CD4-positive, alpha-beta T cell treated with Interleukin-12 subunit alpha and Interleukin-12 subunit beta, for 1 hour (primary cell): ENCODE measurements at regions not wholly inside any gene's neighbourhood (a gene's known extent, or its start where the extent isn't known, plus 50 kb on each side); places are given as distances from the start of the nearest gene placed in this dataset.
"Not testable (repeated sequence)": the region's sequence is repeated elsewhere in the genome, so short reads cannot be mapped to it uniquely, and the experiment has no call there.

ENCODE experiments used
- DNase-seq: peaks from one replicate; pipeline ENCODE4 v3.0.0-alpha.2; 2020

GRCh38 chr15:70576276-70576675, 187.1 kb downstream of the UACA start:
- DNase-seq = no peak

- no peak for DNase-seq
These were observed 187.8 kb downstream of the UACA start for GRCh38 chr15:70575231-70576226.

GRCh38 chr15:70574325-70574724, 189.0 kb downstream of the UACA start:
- not testable (repeated sequence) for DNase-seq

- DNase-seq = no peak
These were observed 190.1 kb downstream of the UACA start for GRCh38 chr15:70573121-70573850.

- no peak for DNase-seq
These were observed 193.6 kb downstream of the UACA start for GRCh38 chr15:70569714-70570231.

- DNase-seq = no peak
These were observed 194.2 kb downstream of the UACA start for GRCh38 chr15:70569091-70569713.

- no peak for DNase-seq
These were observed 196.4 kb downstream of the UACA start for GRCh38 chr15:70566989-70567388.

- no peak for DNase-seq
These were observed 197.1 kb downstream of the UACA start for GRCh38 chr15:70566047-70566835.

- DNase-seq = no peak
These were observed 199.7 kb downstream of the UACA start for GRCh38 chr15:70563561-70564095.

- DNase-seq = no peak
These were observed 200.5 kb downstream of the UACA start for GRCh38 chr15:70562906-70563305.

- DNase-seq = no peak
These were observed 201.5 kb downstream of the UACA start for GRCh38 chr15:70561885-70562284.

GRCh38 chr15:70560617-70561328, 202.6 kb downstream of the UACA start:
- no peak for DNase-seq

- DNase-seq = peak; percentile 65
These were observed 203.8 kb downstream of the UACA start for GRCh38 chr15:70559265-70560239.

GRCh38 chr15:70558406-70559264, 204.7 kb downstream of the UACA start:
- no peak for DNase-seq

- DNase-seq = no peak
These were observed 205.7 kb downstream of the UACA start for GRCh38 chr15:70557521-70558258.

- no peak for DNase-seq
These were observed 206.6 kb downstream of the UACA start for GRCh38 chr15:70556779-70557178.

GRCh38 chr15:70556151-70556741, 207.1 kb downstream of the UACA start:
- DNase-seq = no peak

GRCh38 chr15:70555713-70556112, 207.6 kb downstream of the UACA start:
- no peak for DNase-seq
